Lower leg skin (tissue), 3 donors: ENCODE measurements at regions not wholly inside any gene's neighbourhood (a gene's known extent, or its start where the extent isn't known, plus 50 kb on each side); places are given as distances from the start of the nearest gene placed in this dataset.

ENCODE experiments used
- CTCF ChIP-seq, 3 donors: fragments of 450-650 bp; IDR thresholded peaks; one replicate each; pipeline ENCODE4 v1.5.1; 2016; ENCODE audit warnings: antibody characterized with exemption in 3 of 3, mild to moderate bottlenecking in 3 of 3, moderate library complexity in 2 of 3
- POLR2A ChIP-seq, 2 donors: fragments of 450-650 bp; IDR thresholded peaks; one replicate each; pipeline ENCODE4 v1.6.1; 2016 to 2017; ENCODE audit warnings: antibody characterized with exemption in 2 of 2, mild to moderate bottlenecking in 1 of 2, moderate library complexity in 1 of 2

GRCh38 chr5:163345216-163345615 is 92.2 kb upstream of the CCNG1 start:
- TF ChIP-seq CTCF (IDR thresholded peaks at IDR 0.05) (no peak), POLR2A (IDR thresholded peaks at IDR 0.05) (no peak)
